ENCODE measurements at regions not wholly inside any gene's neighbourhood (a gene's known extent, or its start where the extent isn't known, plus 50 kb on each side); places are given as distances from the start of the nearest gene placed in this dataset.

DNA sequence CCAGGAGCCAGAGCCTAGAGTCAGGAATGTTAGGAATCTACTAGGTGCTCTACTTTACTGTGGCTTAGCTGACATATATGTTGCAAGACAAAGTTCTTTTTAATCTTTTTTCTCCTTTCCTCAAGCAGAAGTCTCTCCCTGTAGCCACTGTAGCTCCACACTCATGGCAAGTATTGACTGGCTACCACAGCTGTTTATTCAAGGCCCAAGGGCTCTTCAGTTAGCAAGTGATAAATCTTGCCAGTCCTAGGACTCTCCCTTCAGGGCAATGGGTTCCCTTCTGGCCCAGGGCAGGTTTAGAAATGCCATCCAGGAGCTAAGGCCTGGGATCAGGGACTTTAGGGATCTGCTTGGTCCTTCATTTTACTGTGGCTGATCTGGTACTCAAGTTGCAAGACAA is 82.0 kb upstream of the TNFRSF21 start:
- TF ChIP-seq CTCF (conservative IDR thresholded peaks at IDR 0.05) = no peak
- no peak for TF ChIP-seq EZH2 (IDR thresholded peaks at IDR 0.05; ENCODE audit: low read depth)
